ENCODE measurements at regions not wholly inside any gene's neighbourhood (a gene's known extent, or its start where the extent isn't known, plus 50 kb on each side); places are given as distances from the start of the nearest gene placed in this dataset.

- TF ChIP-seq REST (IDR thresholded peaks at IDR 0.05; ENCODE audit: insufficient read depth in 1 of 2, low read depth in 2 of 2, low read length in 2 of 2) (no peak), SIN3A (IDR thresholded peaks at IDR 0.05; ENCODE audit: borderline replicate concordance, insufficient read depth, low read length) (no peak), POLR2AphosphoS5 (IDR thresholded peaks at IDR 0.05; ENCODE audit: low read depth, low read length) (no peak), FOXP2 (optimal IDR thresholded peaks at IDR 0.05; ENCODE audit: borderline replicate concordance, extremely low read depth, extremely low read length, insufficient read depth) (no peak), TAF1 (IDR thresholded peaks at IDR 0.05; ENCODE audit: borderline replicate concordance, insufficient read depth, low read length) (no peak)
Measured at GRCh38 chr17:31598921-31599571, 207.6 kb downstream of the RAB11FIP4 start.

GRCh38 chr17:31598399-31598782 lies 206.9 kb downstream of the RAB11FIP4 start:
- TF ChIP-seq SIN3A (IDR thresholded peaks at IDR 0.05; ENCODE audit: borderline replicate concordance, insufficient read depth, low read length) (no peak), REST (IDR thresholded peaks at IDR 0.05; ENCODE audit: insufficient read depth in 1 of 2, low read depth in 2 of 2, low read length in 2 of 2) (no peak), POLR2AphosphoS5 (IDR thresholded peaks at IDR 0.05; ENCODE audit: low read depth, low read length) (no peak)

GRCh38 chr17:31597646-31598398 lies 206.3 kb downstream of the RAB11FIP4 start:
- TF ChIP-seq SIN3A (IDR thresholded peaks at IDR 0.05; ENCODE audit: borderline replicate concordance, insufficient read depth, low read length) (no peak), REST (IDR thresholded peaks at IDR 0.05; ENCODE audit: insufficient read depth in 1 of 2, low read depth in 2 of 2, low read length in 2 of 2) (no peak), POLR2AphosphoS5 (IDR thresholded peaks at IDR 0.05; ENCODE audit: low read depth, low read length) (no peak), FOXP2 (optimal IDR thresholded peaks at IDR 0.05; ENCODE audit: borderline replicate concordance, extremely low read depth, extremely low read length, insufficient read depth) (no peak), TAF1 (IDR thresholded peaks at IDR 0.05; ENCODE audit: borderline replicate concordance, insufficient read depth, low read length) (no peak)

GRCh38 chr17:31596382-31597323 lies 205.2 kb downstream of the RAB11FIP4 start:
- TF ChIP-seq REST (IDR thresholded peaks at IDR 0.05; ENCODE audit: insufficient read depth in 1 of 2, low read depth in 2 of 2, low read length in 2 of 2), result peak; percentile 20 to 49; a peak in 2 of 4 replicates
- no peak for TF ChIP-seq TAF1 (IDR thresholded peaks at IDR 0.05; ENCODE audit: borderline replicate concordance, insufficient read depth, low read length)
- no peak for TF ChIP-seq POLR2AphosphoS5 (IDR thresholded peaks at IDR 0.05; ENCODE audit: low read depth, low read length)
- peak; percentile 57; the same call in 1 of the 2 replicates for TF ChIP-seq SIN3A (IDR thresholded peaks at IDR 0.05; ENCODE audit: borderline replicate concordance, insufficient read depth, low read length)
- TF ChIP-seq FOXP2 (optimal IDR thresholded peaks at IDR 0.05; ENCODE audit: borderline replicate concordance, extremely low read depth, extremely low read length, insufficient read depth), result peak; percentile 42
